Right lobe of liver (tissue), 4 donors: ENCODE measurements at regions not wholly inside any gene's neighbourhood (a gene's known extent, or its start where the extent isn't known, plus 50 kb on each side); places are given as distances from the start of the nearest gene placed in this dataset.

Experiments used
- CTCF ChIP-seq, 4 donors: fragments of 200-600 bp in 3 of 4; fragments of 450-650 bp in 1 of 4; IDR thresholded peaks; one replicate each; pipeline versions ENCODE4 v1.5.1 to v1.8.0; 2016 to 2022; ENCODE audit warnings: antibody characterized with exemption in 4 of 4, mild to moderate bottlenecking in 2 of 4
- POLR2A ChIP-seq: fragments of 450-650 bp; IDR thresholded peaks from one replicate; pipeline ENCODE4 v1.6.1; 2017; ENCODE audit warnings: antibody characterized with exemption, mild to moderate bottlenecking
- donor health status: DM: no; HTN: no; CAD: no.
- donor health status: DM: no; HTN: no; CAD: no.
- donor health status: DM: no; HTN: yes; CAD: no.

- TF ChIP-seq CTCF (IDR thresholded peaks at IDR 0.05): no peak
- TF ChIP-seq POLR2A: no peak
Observed at GRCh38 chr1:63127376-63127775, 195.0 kb upstream of the FOXD3 start.
